Right ventricle myocardium inferior (tissue), 1 donor: ENCODE measurements at regions not wholly inside any gene's neighbourhood (a gene's known extent, or its start where the extent isn't known, plus 50 kb on each side); places are given as distances from the start of the nearest gene placed in this dataset.

Experiments
- ATAC-seq: fragments of 200-7000 bp; cut with Tn5 transposase; one replicate; pipeline ENCODE4 v1.9.1; 2020; ENCODE audit warnings: mild to moderate bottlenecking, moderate library complexity
- DNase-seq: peaks from one replicate; pipeline ENCODE4 v3.0.0; 2021; ENCODE audit errors: missing footprints
- intact Hi-C: fragments of 100-400 bp; cut with DNase I; formaldehyde crosslinking; loops from one replicate; pipeline ENCODE4 v1.11.0; 2022
- donor health status: DM: no; HTN: yes; CAD: no; lungs with severe emphysema.

- DNase-seq (no peak), ATAC-seq (no peak)
- intact Hi-C loops: no loop called here
Observed at GRCh38 chr4:181611946-181612600, 631.1 kb upstream of the TENM3 start.

DNA sequence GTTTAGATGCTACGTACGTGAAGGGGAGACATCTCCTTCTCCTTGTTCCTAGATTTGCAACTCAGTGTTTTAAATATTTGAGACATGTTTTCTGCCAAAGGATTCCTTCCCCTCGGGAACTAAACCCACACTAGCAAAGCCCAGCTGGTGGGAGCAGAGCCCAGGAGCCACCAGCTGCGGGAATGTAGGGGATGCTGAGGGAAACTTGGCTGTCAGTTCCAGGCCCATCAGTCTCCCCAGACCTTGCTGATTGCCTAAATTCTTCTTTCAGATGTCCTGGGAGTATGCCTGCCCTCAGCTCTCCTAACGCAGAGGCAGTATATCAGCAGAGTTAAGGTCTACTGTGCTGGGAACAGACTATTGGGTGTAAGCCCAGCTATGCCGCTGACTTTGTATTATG is 630.0 kb upstream of the TENM3 start:
- DNase-seq (no peak), ATAC-seq (no peak)
- intact Hi-C loops: no loop called here

DNA sequence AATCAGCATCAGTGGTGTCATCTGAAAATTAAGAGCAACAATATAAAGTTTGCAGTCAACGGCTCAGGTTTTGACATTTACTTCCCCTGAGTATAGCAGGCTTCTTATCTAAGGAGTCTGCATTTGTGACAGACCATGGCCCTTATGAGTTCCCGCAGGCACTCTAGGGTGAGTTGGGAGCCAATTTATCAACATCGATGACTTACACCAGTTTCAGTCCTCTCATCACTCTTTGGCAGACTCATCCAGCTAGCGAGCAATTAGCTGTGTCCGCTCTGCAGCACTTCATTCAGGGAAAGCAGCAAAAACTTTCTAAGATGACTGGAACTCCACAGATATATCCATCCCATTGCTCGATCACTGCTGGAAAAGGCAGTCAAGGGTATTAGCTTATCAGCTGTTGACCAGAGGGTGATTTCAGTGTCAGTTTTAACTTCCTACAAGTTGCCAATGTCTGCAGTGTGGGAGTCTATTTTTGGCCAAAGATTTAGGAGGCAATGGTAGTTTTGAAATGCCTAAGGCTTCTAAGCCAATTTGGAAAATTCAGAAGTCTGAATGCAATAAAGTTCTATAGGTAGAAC is 625.1 kb upstream of the TENM3 start:
- DNase-seq: no peak
- ATAC-seq: no peak
- intact Hi-C loops: no loop called here

GRCh38 chr4:181618896-181619295 is 624.3 kb upstream of the TENM3 start:
- no peak for ATAC-seq
- DNase-seq: no peak
- intact Hi-C loops: no loop called here

DNA sequence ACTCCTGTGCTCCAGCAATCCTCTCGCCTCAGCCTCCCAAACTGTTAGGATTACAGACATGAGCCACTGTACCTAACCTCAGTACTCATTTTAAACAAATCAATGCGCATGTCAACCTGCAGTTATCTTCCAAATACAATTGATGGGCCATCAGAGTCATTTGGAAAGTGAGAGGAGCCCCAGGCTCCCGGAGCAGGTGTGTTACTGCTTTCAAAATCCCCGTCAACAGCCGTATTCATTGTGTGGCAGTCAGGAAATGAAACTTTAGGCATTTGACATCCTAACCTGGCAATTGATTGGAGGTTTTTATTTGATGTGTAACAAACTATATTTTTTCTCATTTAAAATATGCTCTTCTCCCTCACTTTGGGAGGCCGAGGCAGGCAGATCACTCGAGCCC is 623.6 kb upstream of the TENM3 start:
- intact Hi-C loops: no loop called here
- DNase-seq (no peak), ATAC-seq (no peak)

DNA sequence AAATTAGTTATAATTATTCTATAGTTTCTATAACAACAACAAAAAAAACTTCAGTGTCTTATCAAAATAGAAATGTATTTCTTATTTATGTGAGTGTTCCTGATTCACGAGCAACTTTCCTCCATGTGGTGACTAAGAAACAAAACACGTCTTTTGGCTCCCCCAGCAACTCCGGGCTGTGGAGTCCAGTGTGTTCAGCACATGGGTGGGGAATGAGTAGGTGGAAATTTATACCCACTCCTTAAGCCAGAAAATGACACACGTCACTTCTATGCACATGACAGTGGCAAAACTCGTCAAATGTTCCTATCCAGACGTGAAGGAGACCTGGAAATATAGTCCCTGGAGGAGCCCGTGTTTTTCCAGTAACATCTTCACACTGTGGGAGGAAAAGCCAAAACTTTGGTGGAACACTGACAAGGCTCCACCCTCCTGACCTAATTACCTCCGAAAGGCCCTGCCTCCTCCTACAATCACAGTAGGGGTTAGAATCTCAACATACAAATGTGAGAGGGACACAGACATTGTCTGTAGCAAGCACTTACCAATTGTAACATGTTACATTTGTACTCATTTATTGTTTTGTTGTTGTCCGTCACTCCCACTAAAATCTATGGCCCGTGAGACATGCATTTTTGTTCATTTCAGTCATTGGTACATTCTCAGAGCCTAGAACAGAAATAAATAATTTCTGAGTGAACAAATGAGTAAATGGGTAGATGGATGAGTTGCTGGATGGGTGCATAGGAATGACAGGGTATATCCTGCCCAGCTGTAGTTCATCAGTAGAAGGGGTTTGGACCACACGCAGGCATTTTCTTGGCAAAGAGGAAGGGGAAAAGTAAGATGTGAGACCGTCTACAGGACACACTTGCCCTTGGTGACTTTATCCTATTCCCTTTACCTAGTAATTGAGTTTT is 605.8 kb upstream of the TENM3 start:
- peak; percentile 63 for ATAC-seq
- DNase-seq: no peak
- intact Hi-C loops: no loop called here

DNA sequence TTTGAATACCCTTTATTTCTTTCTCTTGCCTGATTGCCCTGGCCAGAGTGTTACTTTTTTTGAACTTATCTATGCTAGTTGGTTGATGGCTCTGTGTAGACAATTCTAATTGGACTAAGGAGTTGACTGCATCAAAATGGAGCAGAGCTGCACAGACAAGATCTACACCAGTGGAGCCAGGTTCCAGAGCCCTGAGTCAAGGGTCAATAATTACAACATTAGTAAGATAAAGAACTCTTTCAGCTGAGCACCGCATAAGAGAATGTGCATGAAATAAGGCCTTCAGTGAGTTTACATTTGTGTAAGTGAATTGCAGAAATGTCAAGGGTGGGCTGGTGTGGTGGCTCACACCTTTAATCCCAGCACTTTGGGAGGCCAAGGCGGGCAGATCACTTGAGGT is 599.7 kb upstream of the TENM3 start:
- intact Hi-C loops: no loop called here
- ATAC-seq (no peak), DNase-seq (no peak)

DNA sequence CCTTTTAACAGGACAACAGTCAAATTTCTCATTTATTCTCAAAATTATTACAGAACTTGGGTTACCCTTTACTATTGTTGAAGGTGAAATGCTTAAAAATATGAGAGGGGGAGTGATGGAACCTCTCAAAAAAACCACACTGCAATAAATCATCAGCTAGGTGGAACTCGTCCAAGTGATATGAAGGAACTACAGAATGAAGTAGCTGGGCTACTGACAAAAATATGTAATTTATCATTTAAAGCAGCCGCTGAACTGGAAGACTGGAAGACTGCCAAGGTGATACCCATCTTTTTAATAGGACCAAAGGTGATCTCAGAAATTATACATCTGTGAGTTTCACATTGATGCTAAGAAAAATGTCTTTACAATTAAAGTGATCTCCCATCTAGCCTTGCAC is 597.7 kb upstream of the TENM3 start:
- ATAC-seq (no peak), DNase-seq (no peak)
- intact Hi-C loops: no loop called here

DNA sequence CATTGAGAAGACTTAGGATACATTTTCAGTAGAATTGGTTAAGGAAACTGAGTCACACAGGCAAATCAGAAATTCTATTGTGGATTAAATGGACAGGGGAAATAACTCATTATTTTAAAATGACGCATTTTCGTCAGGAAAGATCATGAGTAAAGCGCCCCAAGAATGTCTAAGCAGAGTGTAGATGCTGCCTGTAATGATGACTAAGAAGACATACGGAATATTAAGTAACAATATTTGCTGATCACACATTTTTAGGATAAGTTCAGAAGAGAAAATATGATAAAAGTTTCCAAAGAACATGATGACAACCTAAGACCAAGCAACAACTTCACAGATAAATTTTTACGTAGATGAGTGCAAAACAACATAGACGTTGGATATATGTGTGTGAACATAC is 596.3 kb upstream of the TENM3 start:
- no peak for ATAC-seq
- DNase-seq: no peak
- intact Hi-C loops: no loop called here

DNA sequence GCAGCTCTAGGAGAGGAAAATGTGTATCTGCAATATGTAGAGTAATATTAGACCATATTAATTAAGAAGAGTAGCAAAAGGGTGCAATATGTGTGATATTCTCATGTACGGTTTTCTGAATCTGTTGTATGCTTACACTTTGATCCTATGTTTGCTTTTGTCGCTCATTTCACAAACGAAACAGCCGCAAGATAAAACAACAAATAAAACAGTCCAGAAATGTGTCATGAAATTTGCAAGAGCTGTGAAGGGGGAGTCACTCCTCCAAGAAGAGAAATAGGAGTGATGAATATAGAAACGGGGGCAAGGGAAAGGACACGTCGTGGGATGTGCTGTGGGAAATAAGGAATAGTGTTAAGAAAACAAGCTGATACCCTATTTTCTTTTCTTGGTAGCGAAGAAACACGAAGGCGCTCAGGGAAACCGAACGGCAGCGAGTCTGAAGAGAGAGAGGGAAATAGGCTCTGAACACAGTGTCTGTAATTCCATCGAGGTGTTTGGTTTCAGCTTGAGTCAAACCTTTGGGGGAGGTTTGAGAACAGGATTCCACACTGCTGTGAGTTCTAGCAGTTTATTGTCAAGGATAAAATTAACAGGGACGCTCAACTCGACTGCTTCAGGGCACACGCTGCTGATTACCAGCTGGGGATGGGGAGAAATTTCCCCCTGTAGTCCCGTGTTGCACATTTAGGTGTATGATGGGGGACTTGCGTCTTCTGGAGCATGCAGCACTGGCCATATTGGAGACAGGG is 595.6 kb upstream of the TENM3 start:
- intact Hi-C loops: no loop called here
- no peak for ATAC-seq
- DNase-seq: no peak

GRCh38 chr4:181650033-181650825 is 593.0 kb upstream of the TENM3 start:
- no peak for ATAC-seq
- intact Hi-C loops: no loop called here
- no peak for DNase-seq

DNA sequence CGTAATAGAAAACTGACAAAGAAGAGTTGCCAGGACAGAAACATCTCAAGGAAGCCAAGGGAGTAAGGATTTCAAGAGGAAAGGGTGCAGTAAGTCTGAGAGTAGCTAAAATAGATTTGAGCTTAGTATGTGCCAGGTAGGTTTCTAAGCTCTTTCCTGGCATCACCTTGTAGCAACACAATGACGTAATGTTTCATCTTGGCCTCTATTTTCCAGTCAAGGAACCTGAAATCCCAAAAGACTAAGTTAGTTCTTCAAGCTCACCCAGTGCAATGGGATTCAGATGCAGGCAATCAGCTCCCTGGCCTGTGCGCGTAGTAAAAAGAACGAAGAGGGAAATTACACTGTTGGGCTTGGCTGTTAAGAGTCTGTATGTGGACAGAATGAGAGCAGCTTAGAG is 586.5 kb upstream of the TENM3 start:
- DNase-seq (no peak), ATAC-seq (no peak)
- intact Hi-C loops: no loop called here

GRCh38 chr4:181659202-181659601 is 584.0 kb upstream of the TENM3 start:
- intact Hi-C loops: no loop called here
- DNase-seq: no peak

DNA sequence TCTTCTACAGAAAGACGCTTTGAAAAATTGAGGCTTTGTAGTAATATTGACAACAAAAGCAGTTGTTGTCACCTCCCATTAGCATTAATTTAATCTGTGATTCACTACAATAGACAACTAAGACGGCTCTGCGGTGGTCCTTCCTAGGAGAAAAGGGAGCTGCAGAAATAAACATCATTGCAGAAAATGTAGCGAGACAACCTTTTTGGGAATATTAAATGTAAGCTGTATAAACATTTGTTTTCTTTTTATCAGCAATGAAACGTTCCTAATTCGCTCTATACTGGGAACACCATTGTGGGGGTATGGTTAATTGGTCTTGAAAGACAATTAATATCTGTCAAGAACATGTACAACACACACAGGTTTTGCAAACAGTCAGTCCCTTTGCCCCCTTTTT is 583.3 kb upstream of the TENM3 start:
- no peak for ATAC-seq
- intact Hi-C loops: no loop called here
- no peak for DNase-seq

More at GRCh38 chr4:181659202-181659601, 584.0 kb upstream of the TENM3 start:
- no peak for ATAC-seq

- ATAC-seq (no peak), DNase-seq (no peak)
- intact Hi-C loops: no loop called here
Observed at GRCh38 chr4:181661090-181661489, 582.1 kb upstream of the TENM3 start.

GRCh38 chr4:181661923-181662322 is 581.3 kb upstream of the TENM3 start:
- no peak for DNase-seq
- no peak for ATAC-seq

DNA sequence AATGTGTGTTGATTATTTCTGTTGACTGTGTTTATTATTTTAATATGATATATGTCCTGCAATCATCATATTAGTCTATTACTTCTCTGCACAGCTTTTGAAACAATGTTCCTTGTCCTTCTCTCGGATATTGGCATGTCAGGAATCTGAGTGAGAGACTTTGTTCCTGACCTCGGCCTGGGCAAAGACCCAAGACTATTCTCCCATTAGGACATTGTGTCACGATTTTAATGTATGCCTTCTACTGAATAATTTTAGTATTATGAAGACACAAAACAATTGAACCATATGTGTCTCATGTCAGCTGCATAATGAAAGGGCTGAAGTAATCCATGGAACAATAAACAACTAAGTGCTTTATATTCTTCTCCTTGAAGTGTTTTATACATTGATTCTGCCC is 580.8 kb upstream of the TENM3 start:
- DNase-seq (no peak), ATAC-seq (no peak)
- intact Hi-C loops: no loop called here

More at GRCh38 chr4:181661923-181662322, 581.3 kb upstream of the TENM3 start:
- intact Hi-C loops: no loop called here

DNA sequence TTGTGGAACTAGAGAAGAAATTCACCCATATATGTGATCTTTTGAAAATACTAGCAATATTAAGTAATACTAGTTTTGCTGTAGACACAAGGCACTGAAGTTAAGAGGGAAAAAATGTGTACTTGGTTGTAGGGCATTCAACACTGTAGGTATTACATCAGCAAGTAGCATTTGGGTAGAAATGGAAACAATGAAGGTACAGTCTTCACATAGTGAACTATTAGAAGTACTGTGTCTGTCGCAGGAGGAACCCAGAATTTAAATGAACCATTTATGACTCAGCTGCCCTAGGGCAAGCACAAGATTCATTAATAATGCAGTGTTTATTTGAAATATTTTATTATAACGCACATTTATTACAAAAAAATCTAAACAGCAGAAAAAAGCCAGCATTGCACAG is 572.7 kb upstream of the TENM3 start:
- intact Hi-C loops: no loop called here
- DNase-seq (no peak), ATAC-seq (no peak)

- intact Hi-C loops: no loop called here
Observed at GRCh38 chr4:181671672-181672071, 571.5 kb upstream of the TENM3 start.

More at GRCh38 chr4:181671672-181672071, 571.5 kb upstream of the TENM3 start:
- DNase-seq (no peak), ATAC-seq (no peak)
